ENCODE measurements at regions not wholly inside any gene's neighbourhood (a gene's known extent, or its start where the extent isn't known, plus 50 kb on each side); places are given as distances from the start of the nearest gene placed in this dataset.

- TF ChIP-seq REST (IDR thresholded peaks at IDR 0.05; ENCODE audit: low read depth) (no peak), USF1 (IDR thresholded peaks at IDR 0.05) (no peak), EP300 (IDR thresholded peaks at IDR 0.05; ENCODE audit: borderline replicate concordance) (no peak), TCF12 (IDR thresholded peaks at IDR 0.05; ENCODE audit: low read depth) (no peak), TEAD4 (IDR thresholded peaks at IDR 0.05) (no peak), NFIC (IDR thresholded peaks at IDR 0.05) (no peak), RAD21 (IDR thresholded peaks at IDR 0.05; ENCODE audit: low read depth) (no peak), MAX (IDR thresholded peaks at IDR 0.05) (no peak), TAF1 (IDR thresholded peaks at IDR 0.05; ENCODE audit: low read depth) (no peak), CEBPB (IDR thresholded peaks at IDR 0.05) (no peak), ZBTB7A (IDR thresholded peaks at IDR 0.05; ENCODE audit: low read depth) (no peak), FOXM1 (IDR thresholded peaks at IDR 0.05; ENCODE audit: borderline replicate concordance, low read depth) (no peak)
These were observed 137.7 kb upstream of the GRIA1 start for GRCh38 chr5:153352685-153353219.

GRCh38 chr5:153357493-153358112 is 132.9 kb upstream of the GRIA1 start:
- no peak for TF ChIP-seq YY1 (IDR thresholded peaks at IDR 0.05; ENCODE audit: low read depth)
- no peak for TF ChIP-seq MAX (IDR thresholded peaks at IDR 0.05)
- no peak for TF ChIP-seq CEBPB (IDR thresholded peaks at IDR 0.05)
- TF ChIP-seq USF1 (IDR thresholded peaks at IDR 0.05) = no peak
- TF ChIP-seq ZBTB7A (IDR thresholded peaks at IDR 0.05; ENCODE audit: low read depth) = no peak
- TF ChIP-seq TCF12 (IDR thresholded peaks at IDR 0.05; ENCODE audit: low read depth) = no peak
- TF ChIP-seq EP300 (IDR thresholded peaks at IDR 0.05; ENCODE audit: borderline replicate concordance) = no peak
- TF ChIP-seq TAF1 (IDR thresholded peaks at IDR 0.05; ENCODE audit: low read depth) = no peak
- no peak for TF ChIP-seq CREB1 (IDR thresholded peaks at IDR 0.05; ENCODE audit: low read depth)
- no peak for TF ChIP-seq REST (IDR thresholded peaks at IDR 0.05; ENCODE audit: low read depth)
- no peak for TF ChIP-seq FOXM1 (IDR thresholded peaks at IDR 0.05; ENCODE audit: borderline replicate concordance, low read depth)
- TF ChIP-seq RAD21 (IDR thresholded peaks at IDR 0.05; ENCODE audit: low read depth) = no peak
- TF ChIP-seq NFIC (IDR thresholded peaks at IDR 0.05) = no peak
- TF ChIP-seq EGR1 (IDR thresholded peaks at IDR 0.05) = no peak

- TF ChIP-seq CEBPB (IDR thresholded peaks at IDR 0.05) (no peak), EP300 (IDR thresholded peaks at IDR 0.05; ENCODE audit: borderline replicate concordance) (no peak), CREB1 (IDR thresholded peaks at IDR 0.05; ENCODE audit: low read depth) (no peak), MAX (IDR thresholded peaks at IDR 0.05) (no peak), YY1 (IDR thresholded peaks at IDR 0.05; ENCODE audit: low read depth) (no peak), ZBTB7A (IDR thresholded peaks at IDR 0.05; ENCODE audit: low read depth) (no peak)
These were observed 132.0 kb upstream of the GRIA1 start for GRCh38 chr5:153358315-153358976.

- no peak for TF ChIP-seq FOXM1 (IDR thresholded peaks at IDR 0.05; ENCODE audit: borderline replicate concordance, low read depth)
- no peak for TF ChIP-seq USF1 (IDR thresholded peaks at IDR 0.05)
- no peak for TF ChIP-seq RAD21 (IDR thresholded peaks at IDR 0.05; ENCODE audit: low read depth)
- no peak for TF ChIP-seq CREB1 (IDR thresholded peaks at IDR 0.05; ENCODE audit: low read depth)
- TF ChIP-seq EGR1 (IDR thresholded peaks at IDR 0.05) = no peak
- no peak for TF ChIP-seq REST (IDR thresholded peaks at IDR 0.05; ENCODE audit: low read depth)
- no peak for TF ChIP-seq TAF1 (IDR thresholded peaks at IDR 0.05; ENCODE audit: low read depth)
- no peak for TF ChIP-seq TCF12 (IDR thresholded peaks at IDR 0.05; ENCODE audit: low read depth)
- no peak for TF ChIP-seq CEBPB (IDR thresholded peaks at IDR 0.05)
- no peak for TF ChIP-seq TEAD4 (IDR thresholded peaks at IDR 0.05)
- no peak for TF ChIP-seq ZBTB7A (IDR thresholded peaks at IDR 0.05; ENCODE audit: low read depth)
- TF ChIP-seq EP300 (IDR thresholded peaks at IDR 0.05; ENCODE audit: borderline replicate concordance) = no peak
- TF ChIP-seq YY1 (IDR thresholded peaks at IDR 0.05; ENCODE audit: low read depth) = no peak
- no peak for TF ChIP-seq MAX (IDR thresholded peaks at IDR 0.05)
- no peak for TF ChIP-seq NFIC (IDR thresholded peaks at IDR 0.05)
These were observed 129.6 kb upstream of the GRIA1 start for GRCh38 chr5:153360860-153361259.

Measured in Ishikawa (cell line).